Cardiac septum (tissue), 1 donor: ENCODE measurements at regions not wholly inside any gene's neighbourhood (a gene's known extent, or its start where the extent isn't known, plus 50 kb on each side); places are given as distances from the start of the nearest gene placed in this dataset.
"Not testable (repeated sequence)": the region's sequence is repeated elsewhere in the genome, so short reads cannot be mapped to it uniquely, and the experiment has no call there.

Experiments used
- DNase-seq: peaks from one replicate; pipeline ENCODE4 v3.0.0-alpha.2; 2020; ENCODE audit warnings: low spot score
- intact Hi-C: fragments of 100-400 bp; cut with DNase I; formaldehyde crosslinking; loops from one replicate; pipeline ENCODE4 v1.14.0; 2022
- donor health status: DM: no; HTN: no; CAD: no.

DNA sequence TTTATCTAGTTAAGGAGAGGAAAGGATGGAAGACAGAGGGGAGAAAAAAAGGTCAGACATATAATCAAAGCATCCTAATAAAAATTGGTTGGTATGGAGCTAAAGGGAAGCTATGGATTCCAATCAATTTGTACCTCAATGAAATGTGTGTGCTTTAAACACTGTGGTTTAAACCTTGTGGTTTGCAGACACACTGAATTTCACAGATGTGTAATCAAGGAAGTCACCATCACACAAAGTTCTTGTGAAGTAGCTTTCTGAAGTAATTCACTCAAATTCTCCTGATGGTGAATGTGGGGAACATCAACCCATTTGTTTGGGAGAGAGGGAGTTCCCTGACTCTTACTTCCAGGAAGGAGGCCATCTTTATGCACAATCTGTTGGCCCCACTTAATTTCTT, 243.3 kb upstream of the KRR1 start:
- intact Hi-C loops = no loop called here
- no peak for DNase-seq

DNA sequence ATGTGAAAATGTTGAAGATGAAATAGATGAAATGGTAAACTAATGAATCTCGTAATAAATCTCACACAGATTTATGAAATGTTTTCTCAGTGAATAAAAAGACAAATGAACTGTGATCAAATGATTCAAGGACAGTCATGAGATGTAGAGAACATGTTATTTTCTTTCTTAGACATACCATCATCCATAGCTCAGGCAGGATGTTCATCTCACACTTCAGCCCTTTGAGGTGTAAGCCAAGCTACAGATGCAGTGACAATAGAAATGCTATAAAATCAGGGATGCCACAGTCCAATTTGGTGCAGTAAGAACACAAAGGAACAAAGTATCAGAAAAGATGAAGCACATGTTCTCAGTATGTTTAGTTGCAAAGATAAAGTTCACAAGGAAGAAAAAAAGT, 242.7 kb upstream of the KRR1 start:
- no peak for DNase-seq
- intact Hi-C loops = no loop called here

DNA sequence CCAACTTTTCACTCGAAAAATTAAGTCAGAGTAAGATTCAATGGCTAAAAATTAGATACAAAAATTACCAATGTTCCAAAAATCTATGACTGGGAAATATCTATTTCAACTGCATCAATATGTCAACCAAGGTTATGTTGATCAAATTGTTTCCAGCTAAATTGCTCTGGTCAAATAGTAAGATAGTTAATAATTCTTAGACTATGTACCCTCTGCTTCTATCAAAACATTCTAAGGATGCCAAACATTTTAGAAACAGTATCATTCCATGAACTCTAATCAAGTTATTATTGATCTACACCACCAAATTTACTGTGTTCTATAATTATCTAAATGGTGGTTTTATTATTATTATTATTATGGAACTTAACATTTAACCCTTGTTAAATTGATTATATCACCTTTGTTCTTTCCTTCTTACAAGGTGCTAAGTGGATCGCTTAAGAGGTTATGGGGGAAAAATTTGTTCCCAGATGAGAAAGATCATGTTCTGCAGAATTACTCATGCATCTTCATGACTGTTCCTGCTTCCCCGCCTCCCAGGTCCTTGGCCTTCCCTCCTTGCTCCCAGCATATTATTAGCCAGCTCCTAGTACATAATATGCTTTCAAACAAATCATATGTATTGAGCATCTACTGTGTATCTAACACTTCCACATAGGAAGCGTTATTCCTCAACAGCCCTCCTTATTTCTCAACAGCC, 240.5 kb upstream of the KRR1 start:
- no peak for DNase-seq
- intact Hi-C loops = no loop called here

DNA sequence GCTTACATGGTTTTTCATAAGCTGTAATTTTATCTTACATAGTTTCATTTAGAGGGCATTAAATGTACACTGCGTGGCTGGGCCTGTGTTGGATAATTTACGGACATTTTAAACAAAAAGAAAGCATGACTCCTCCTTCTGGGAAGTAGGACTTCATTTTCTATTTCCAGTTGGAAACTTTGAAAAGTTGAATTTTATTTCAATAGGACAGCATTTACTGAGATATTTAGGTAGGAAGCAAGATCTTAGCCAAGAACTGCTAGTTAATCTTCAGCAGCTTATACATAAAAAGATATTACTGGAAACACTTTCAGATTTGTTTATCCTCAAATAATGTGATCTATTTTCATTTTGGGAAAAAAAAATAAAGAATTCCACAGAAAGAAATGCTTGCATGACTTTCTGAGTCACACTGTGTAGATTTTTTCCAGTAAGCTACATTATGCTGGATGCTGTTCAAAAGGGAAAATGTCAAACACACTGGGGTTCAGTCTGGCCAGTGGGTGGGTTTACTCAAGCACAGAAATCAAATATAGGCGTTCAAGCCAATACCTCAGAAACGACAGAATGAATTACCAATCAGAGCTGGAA, 239.4 kb upstream of the KRR1 start:
- no peak for DNase-seq
- intact Hi-C loops = no loop called here

DNA sequence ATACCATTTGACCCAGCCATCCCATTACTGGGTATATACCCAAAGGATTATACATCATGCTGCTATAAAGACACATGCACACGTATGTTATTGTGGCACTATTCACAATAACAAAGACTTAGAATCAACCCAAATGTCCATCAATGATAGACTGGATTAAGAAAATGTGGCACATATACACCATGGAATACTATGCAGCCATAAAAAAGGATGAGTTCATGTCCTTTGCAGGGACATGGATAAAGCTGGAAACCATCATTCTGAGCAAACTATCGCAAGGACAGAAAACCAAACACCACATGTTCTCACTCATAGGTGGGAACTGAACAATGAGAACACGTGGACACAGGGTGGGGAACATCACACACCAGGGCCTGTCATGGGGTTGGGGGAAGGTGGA, 237.6 kb upstream of the KRR1 start:
- intact Hi-C loops, DNase-seq: not testable (repeated sequence)

DNA sequence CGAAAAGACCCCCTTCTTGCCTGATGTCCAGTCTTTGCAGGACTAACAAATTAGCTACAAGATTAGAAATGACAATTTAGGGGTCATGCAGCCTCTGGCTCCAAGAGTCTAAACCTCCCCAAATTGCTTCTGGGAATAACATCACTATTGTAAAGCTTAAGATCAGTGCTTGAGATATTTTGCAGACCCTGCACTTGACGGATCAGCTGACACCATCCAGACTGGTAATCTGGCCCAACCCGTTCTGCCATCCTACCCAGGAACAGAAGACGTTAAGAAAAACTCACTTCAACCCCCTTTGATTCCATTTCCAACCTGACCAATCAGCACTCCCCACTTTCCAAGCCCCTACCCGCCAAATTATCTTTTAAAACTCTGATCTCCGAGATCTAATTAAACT, 236.7 kb upstream of the KRR1 start:
- no peak for DNase-seq
- intact Hi-C loops = no loop called here

DNA sequence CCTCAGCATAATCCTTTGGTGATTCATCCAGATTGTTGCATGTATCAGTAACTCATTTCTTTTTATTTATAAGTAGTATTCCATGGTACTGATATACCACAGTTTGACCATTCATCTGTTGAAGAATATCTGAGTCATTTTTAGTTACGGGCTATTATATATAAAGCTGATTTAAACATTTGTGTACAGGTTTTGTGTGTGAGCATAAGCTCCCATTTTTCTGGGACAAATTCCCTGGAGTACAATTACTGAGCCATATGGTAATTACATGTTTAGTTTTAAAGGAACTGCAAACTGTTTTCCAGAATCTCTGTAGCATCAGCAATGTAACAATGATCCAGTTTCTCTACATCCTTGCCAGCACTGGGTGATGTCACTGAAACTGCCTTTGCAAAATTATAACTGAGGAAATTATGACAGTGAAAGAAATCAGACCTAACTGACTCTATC, 236.2 kb upstream of the KRR1 start:
- intact Hi-C loops = no loop called here
- DNase-seq = no peak

DNA sequence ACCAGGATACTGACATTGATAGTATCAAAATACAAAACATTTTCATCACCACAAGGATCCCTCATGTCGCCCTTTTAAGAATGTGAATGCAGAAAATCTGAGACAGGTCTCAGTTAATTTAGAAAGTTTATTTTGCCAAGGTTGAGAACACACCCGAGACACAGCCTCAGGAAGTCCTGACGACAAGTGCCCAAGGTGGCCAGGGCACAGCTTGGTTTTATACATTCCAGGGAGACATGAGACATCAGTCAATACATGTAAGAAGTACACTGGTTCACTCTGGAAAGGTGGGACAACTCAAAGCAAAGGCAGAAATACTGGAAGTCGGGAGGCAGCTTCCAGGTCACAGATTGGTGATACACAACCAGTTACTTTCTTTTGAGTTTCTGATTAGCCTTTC, 235.2 kb upstream of the KRR1 start:
- intact Hi-C loops = no loop called here
- DNase-seq = no peak

DNA sequence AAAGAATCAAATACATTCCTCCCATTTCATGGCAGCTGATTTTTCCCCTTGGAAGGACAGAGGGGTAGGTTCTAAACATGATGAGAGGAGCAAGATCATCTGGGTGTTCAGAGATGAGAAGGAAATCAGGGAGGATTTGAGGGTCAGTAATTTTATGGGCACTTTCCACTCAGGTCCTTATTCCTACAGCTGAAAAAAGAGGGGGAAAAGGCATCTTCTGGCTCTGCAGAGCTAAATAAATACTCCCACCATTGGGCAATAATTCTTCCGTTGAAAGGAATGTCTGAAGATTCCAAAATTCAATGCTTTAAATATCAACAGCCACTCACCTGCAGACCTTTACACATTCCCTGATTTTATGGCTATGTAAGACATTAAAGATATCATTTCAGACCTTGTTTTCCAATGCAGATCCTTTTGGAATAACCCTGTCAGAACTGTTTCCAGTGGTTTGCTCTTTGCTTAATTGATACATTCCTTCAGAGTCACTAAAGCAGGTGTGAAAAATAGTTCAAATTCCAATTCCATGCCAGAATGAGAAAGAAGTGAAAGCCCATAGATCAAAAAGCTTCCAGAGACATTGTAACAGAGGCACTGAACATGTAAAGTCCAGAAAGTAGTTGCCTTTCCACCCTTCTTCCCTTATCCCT, 233.3 kb upstream of the KRR1 start:
- no peak for DNase-seq
- intact Hi-C loops = no loop called here

DNA sequence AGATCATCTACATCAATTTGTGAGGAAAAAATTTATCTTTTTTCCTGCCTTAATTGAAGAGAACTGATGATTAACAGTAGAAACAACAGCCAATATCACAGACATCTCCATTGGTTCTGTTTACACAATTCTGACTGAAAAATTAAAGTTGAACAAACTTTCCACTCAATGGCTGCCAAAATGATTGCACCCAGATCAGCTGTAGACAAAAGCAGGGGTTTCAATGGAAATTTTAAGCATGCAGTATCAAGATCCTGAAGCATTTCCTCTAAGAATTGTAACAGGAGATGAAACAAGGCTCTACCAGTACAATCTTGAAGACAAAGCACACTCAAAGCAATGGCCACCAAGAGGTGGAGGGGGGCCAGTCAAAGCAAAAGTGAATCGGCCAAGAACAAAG, 231.6 kb upstream of the KRR1 start:
- DNase-seq = no peak
- intact Hi-C loops = no loop called here

DNA sequence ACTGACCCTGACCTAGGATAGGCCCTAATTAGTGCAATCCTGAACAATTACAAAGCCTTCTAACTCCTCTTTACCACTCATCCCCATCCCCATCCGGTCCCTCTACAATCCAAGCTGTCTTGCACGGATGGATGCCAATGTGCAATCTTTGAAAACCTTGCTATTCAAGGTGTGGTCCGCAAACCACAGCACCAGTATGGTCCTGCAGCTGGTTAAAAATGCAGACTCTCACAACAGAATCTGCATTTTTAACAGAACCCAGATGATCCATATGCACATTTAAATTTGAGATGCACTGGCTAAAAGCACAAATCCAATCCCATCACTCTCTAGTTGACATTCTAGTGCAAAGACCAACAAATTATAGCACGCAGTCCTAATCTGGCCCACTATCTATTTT, 230.6 kb upstream of the KRR1 start:
- no peak for DNase-seq
- intact Hi-C loops = no loop called here

DNA sequence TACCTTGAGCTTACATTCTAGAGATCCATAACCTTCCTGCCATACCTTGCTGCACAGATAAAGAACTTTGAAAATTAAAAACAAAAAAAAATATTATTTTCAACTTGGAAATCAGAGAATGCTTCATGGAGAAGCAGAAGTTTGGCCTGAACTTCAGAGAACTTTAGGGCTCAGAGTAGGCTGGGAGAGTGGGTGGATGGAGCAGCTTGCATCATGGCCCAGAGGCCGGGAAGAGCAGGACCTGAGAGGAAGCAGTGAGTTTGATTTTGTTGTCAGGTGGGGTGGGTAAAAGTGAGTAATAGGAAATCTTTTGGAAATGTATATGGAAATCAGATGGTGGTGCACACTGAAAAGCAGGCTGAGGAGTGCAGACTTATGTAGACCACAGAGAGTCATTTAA, 228.5 kb upstream of the KRR1 start:
- DNase-seq = no peak
- intact Hi-C loops = no loop called here

DNA sequence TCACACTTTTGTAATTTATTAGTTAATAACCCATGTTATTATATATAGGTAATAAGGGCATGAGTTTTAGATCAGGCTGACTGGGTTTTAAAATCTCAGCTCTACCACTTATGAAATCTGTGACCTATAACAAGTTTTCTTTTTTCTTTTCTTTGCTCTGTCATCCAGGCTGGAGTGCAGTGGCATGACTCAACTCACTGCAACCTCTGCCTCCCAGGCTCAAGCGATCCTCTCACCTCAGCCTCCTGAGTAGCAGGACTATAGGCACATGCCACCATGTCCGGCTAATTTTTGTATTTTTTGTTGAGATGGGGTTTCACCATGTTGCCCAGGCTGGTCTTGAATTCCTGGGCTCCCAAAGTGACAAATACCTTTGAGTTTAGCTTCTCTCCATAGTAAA, 227.7 kb upstream of the KRR1 start:
- DNase-seq, intact Hi-C loops: not testable (repeated sequence)

DNA sequence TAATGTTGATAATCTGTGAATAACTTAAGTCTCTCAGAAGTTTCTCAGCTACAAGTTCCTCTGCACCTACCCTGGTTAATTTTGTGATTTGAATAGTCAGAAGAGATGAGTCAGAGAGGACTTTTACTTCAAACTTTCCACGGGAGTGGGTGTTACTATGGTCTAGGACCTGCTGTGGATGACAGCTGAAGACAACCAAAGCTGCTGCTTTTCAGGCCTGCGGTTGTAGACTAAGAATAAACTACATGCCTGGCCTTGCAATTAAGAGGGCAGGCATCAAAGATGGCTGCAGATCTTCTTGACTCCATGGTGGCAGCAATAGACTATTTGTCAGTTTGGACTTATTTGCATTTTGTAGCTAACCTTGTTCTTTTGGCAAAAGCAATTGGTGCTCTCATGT, 227.1 kb upstream of the KRR1 start:
- intact Hi-C loops = no loop called here
- DNase-seq = no peak

DNA sequence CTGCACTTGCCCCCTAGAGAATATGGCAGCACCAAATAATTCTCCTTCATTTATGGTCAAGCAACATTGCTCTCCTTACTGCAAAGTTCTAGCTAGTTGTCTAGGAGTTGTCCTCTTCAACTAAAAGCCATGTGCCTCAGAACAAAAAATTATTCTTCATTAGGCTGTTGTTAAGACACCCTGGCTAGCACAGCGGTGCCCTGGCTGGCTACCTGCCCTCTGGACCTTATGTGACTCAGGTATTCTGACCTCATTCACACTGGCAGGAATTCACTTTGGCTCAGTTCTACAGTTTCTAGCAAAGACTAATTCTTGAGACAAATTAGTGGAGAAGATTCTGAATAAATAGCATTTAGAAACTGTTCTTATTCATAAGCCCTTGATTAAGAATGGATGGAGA, 224.4 kb upstream of the KRR1 start:
- intact Hi-C loops = no loop called here
- DNase-seq = no peak

DNA sequence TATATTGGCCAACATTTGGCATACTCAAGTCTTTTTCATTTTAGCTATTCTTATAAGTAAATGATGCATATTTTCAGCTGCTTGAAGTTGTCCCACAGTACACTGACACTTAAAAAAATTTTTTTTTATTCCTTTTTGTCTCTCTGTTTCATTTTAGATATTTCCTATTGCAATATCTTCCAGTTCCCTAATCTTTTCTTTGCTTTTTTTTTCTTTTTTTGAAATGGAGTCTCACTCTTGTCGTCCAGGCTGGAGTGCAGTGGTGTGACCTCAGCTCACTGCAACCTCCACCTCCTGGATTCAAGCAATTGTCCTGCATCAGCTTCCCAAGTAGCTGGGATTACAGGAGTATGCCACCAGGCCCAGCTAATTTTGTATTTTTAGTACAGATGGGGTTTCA, 217.4 kb upstream of the KRR1 start:
- intact Hi-C loops = loop anchor here (10.0 kb wide), 1 partner anchor 96 kb away; no protein-coding TSS in a partner anchor
- no peak for DNase-seq

DNA sequence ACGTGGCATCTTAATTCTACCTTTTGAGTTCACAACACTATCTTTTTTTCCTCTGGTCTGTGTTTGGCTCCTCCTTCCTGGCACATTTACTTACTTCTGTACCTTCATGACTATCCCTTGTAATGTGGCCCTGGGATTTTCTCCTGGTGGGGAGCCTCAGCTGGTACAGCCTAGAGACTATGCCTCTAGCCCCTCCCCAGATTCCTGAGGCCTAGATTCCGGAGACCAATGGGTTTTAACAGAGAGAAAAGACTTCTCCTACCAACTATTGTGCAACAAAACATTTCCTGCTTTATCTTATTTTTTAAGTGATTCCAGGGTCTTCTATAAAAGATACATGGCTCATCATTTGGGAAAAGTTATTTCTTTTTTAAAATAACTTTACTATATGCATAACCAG, 216.2 kb upstream of the KRR1 start:
- no peak for DNase-seq
- intact Hi-C loops = loop anchor here (10.0 kb wide), 1 partner anchor 97 kb away; no protein-coding TSS in a partner anchor

DNA sequence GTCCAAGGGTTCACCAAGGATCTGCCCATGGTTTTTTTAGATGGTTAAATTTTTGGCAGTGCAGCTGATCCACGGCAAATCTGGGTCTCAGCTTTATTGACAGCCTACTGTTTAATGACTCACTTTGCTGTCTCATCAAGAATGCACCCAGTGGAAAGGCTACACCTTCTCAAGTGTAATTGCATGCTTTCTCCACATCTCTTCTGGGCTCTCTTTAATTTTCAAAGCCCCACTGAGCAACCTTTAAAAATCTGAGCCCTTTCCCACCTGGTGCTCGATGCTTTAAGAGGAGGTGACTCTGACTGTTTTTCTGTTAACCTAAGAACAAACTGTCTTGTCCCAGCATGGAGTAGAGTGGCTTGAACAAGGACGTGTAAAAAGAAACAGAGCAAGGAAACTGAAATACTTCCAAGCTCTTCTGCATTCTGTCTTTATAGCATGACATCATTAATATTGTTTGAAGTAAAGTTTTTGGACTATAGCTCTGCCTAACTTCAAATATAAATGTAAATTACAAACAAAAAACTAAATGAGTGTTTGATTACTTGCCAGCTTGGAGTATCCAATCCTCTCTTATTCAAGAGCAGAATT, 214.2 kb upstream of the KRR1 start:
- intact Hi-C loops = loop anchor here (2.0 to 10.0 kb wide), 2 partner anchors 99 to 305 kb away; partner anchors contain the start of gene PHLDA1
- no peak for DNase-seq

DNA sequence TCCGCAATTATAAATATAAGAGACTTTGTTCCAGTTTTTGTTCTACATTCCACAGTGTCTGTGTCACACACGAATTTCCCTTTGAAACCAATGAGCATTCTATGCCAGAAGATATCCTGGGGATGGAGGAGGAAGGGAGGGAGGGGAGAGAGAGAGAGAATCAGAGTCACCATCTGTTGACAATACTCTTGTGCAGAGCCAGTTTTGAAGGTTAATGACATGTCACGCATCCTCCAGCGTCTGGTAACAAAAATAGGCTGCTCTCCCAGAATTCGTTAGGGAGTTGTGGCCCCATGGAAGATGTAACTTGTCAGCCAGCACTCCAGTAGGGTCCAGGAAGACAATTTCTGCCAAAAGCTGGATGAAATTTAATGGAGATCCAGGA, 213.5 kb upstream of the KRR1 start:
- intact Hi-C loops = loop anchor here (2.0 to 10.0 kb wide), 3 partner anchors 68 to 306 kb away; partner anchors contain the start of gene PHLDA1

DNA sequence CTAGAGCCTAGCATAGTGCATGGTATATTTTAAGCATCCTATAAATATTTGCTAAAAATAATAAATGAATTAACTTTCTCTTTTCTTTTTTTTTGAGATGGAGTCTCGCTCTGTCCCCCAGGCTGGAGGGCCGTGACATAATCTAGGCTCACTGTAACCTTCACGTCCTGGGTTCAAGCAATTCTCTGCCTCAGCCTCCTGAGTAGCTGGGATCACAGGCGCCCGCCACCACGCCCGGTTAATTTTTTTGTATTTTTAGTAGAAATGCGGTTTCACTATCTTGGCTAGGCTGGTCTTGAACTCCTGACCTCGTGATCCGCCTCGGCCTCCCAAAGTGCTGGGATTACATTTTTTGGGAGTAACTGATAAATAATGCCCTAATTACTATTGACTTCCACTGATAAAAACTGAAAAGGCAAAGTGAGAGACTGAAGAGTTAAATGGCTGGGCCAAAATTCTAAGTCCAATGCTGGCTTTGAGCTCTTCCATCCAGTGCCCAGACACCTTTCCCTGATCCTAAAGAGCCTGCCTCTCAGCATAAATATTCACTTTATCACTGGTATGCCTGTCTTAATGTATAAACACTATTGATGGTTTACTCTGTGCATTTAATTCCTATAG, 213.0 kb upstream of the KRR1 start:
- DNase-seq = no peak
- intact Hi-C loops = loop anchor here (2.0 to 10.0 kb wide), 3 partner anchors 67 to 306 kb away; partner anchors contain the start of gene PHLDA1

More for the DNA sequence above, 213.5 kb upstream of the KRR1 start:
- DNase-seq = no peak
